COR-L47 (cell line): ENCODE measurements at regions not wholly inside any gene's neighbourhood (a gene's known extent, or its start where the extent isn't known, plus 50 kb on each side); places are given as distances from the start of the nearest gene placed in this dataset.
"Not testable (repeated sequence)": the region's sequence is repeated elsewhere in the genome, so short reads cannot be mapped to it uniquely, and the experiment has no call there.

Source experiments
- DNase-seq: peaks from one replicate; lab custom pipeline; 2025; lab: John Stamatoyannopoulos, UW

DNA sequence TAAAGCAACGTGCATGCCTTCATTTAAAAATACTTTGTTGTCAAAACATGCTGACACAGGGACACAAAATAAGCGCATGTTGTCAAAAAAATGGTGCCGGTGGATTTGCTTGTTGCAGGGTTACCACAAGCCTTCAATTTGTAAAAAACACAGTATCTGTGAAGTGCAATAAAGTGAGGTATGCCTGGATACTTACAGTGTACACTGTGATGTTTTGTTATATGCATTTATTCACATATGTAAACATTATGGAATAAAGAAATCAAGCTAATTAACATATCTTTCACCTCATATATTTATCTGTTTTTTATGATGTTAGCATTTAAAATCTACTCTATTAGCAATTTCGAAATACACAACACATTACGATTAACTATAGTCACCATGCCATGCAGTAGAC, 202.6 kb upstream of the FZD8 start:
- no peak for DNase-seq

GRCh38 chr10:35843524-35844181, 201.6 kb upstream of the FZD8 start:
- DNase-seq = no peak

DNA sequence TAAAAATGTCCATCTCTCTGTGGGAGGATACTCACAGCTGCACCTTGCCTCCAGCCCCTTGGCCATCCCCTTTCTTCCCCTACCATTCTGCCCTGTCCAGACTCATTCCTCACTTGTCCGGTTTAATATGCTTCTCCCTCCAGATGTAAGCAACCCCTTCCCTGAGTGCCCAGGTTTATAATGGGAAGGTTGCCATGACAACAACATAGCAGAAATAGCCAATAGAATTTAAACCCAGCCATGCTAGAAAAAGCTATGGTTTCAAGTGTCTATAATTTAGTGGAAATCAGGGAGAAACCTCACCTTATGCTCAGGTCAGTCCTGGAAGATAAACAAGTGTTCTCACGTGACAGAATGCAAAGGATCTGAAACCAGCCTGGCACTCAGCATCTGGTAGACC, 196.0 kb upstream of the FZD8 start:
- no peak for DNase-seq

- DNase-seq = no peak
Observed at GRCh38 chr10:35835545-35835944, 193.4 kb upstream of the FZD8 start.

GRCh38 chr10:35834877-35835494, 192.9 kb upstream of the FZD8 start:
- no peak for DNase-seq

DNA sequence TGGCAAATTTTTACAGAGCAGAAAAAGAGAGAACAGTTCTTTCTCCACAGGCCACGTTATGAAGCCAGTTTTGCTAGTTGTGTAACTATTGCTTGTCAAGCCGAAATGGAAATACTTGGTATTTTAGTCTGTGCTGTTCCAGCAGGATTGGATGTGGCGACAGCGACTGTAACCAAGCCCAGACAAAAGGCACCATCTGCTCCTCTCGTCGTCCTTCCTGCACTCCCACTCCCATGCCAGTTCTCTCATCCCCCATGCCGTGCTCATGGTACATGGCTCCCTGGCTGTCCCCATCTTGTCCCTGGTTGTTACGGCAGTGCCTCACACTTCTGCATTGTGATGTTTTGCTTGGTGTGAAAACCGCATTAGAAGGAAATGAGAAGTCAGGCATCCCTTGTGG, 185.7 kb upstream of the FZD8 start:
- DNase-seq = no peak

DNA sequence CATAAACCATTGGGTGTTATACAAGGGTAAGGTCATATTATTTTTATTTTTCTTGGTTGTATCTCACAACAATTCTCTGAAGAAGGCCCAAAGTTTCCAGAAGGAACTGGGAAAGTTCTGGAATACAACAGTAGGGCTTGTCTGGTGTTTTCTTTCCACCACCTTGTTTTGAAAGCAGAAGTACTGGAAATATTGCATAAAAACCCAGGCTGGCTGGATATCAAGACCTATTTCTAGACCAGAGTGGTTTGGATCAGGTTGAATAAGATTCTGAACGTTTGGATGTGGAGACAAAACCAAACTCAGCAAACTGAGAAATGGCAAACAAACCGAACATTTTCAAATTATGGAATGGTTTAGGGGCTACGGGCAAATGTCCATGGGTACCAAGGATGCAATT, 182.6 kb upstream of the FZD8 start:
- no peak for DNase-seq

GRCh38 chr10:35822316-35822715, 180.2 kb upstream of the FZD8 start:
- no peak for DNase-seq

GRCh38 chr10:35821339-35821911, 179.3 kb upstream of the FZD8 start:
- DNase-seq = no peak

DNA sequence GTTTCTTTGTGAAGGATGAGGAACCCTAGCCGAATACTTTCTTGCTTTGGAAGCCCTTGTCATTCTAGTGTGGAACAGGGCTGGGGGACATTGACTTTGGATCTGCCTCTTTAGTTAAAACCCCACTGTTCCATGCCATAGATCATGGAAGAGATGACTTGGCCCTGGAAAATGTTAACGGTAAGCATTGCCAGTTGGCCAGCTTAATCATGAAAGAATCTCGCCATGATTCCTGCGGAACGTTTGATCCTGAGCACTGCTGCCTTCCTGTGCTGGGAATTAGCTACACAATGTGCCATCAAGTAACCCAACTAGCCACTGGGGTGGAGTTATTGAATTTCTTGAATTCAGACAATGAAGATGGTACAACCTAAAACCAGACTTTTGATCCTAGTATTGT, 177.6 kb upstream of the FZD8 start:
- no peak for DNase-seq

DNA sequence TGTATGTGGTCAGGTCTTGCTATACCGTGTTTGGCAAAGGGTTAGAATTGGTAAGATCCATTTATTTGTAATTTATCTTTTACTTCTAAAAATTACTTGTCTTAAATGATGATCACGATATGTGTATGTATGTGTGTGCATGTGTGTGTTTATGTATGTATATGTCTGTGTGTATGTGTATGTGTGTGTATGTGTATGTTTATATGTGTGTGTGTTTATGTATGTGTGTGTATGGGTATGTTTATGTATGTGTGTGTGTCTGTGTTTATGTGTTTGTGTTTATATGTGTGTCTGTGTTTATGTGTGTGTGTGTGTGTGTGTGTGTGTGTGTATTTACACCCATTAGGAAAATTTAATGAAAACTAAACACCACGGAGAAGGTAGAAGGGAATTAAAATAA, 176.9 kb upstream of the FZD8 start:
- DNase-seq = no peak

GRCh38 chr10:35817109-35817508, 175.0 kb upstream of the FZD8 start:
- DNase-seq = not testable (repeated sequence)

DNA sequence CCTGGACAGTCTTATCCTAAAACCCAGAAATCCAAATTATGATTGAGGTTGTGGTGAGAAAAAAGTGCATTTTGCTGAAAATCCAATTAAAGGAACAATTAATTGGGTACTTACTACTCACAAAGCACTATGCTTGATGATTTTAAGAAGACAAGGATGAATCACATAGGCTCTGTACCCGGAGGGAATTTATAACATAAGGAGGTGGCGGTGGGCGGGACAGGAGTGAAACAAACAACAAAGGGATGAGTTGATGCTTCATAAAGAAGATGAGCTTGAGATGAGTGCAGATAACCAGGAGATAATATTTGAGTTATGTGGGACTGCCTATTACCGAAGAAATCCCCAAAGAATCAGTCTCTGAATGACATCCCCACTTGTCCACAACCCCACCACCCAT, 171.1 kb upstream of the FZD8 start:
- no peak for DNase-seq

DNA sequence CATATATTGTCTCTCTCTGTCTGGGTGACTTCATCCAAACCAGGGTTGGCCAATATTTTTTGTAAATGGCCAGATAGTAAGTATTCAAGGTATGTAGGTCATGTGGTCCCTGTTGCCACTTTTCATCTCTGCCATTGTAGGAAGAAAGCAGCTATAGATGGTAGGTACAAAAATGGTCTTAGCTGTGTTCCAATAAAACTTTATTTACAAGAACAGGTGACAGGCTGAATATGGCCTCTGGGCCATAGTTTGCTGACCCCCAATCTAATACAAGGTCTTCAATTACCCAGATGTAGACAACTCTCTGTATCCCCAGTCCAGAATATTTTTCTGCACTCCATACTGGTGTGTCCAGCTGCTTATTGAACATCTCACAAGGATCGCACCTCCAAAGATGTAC, 166.2 kb upstream of the FZD8 start:
- DNase-seq = no peak

DNA sequence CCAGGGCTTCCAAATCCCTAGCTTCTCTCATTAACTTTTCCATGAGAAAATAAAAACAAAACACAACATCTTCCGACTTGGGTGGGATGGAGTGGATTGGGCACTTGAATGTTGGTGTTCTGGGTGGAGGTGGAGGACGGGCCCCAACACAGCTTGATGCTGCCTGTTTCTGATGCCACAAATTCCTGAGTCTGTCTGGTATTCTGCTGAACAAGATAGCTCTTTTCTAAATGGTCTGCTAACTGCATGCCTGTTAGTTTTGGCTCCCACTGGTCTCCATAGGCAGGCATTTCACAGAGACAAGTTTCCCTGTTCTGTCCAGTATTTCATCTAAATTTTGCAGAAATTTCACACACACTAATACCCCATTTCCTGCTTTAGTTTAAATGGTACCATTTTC, 160.9 kb upstream of the FZD8 start:
- DNase-seq = no peak

DNA sequence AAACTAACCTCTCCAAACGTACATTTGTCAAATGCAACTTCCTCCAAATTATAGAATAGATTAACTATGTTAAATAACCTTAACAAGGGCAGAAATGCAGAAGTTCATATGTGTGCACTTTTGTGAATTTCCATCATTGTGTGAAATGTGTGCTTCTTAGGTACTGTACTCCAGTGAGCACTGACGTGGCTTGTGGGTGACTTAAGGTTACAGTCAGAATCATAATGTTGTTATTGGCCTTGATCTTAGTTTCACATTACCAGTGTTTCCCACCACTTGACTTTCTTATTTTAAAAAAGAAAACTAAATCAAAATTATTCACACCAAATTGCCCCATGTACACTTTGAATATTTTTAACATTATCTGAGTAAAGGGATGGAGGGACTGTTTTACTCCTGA, 155.1 kb upstream of the FZD8 start:
- no peak for DNase-seq

- DNase-seq = peak; percentile 19
Observed at GRCh38 chr10:35795131-35795824, 153.2 kb upstream of the FZD8 start.

DNA sequence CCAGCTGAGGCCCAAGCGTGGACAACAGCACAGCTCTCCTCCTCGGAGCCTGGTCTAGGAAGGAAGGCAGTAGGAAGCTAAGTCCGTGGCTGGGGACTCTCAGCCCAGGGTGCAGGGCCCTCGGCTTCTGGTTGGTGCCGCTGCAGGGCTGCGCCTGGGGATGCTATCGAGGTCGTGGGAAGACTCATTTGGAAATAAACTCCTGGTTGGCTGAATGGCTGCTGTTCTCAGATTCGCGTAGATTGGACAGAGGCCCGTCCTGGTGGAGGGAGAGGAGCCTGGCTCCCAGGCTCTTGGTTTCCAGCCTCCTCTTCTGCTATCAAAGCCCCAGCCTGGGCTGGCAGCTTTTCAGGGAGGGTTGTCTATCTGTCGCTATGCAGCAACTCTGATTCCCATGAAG, 152.6 kb upstream of the FZD8 start:
- DNase-seq = no peak

GRCh38 chr10:35792291-35792690, 150.2 kb upstream of the FZD8 start:
- no peak for DNase-seq

DNA sequence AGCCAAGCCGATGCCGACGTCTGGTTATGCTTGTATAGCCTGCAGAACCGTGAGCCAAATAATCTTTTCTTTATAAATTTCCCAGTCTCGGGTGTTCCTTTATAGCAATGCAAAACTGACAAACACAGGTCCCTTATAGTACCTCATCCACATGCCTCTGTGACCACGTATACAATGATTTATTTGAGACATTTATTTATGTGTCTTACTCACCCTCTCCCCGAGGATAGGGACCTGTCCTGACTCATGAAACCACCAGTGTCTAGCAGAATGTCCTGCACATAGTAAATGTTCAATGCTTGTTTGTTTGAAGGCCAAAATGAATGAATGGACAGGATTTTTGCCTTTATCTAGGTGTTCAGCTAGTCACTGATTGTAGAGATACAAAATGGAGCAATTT, 147.9 kb upstream of the FZD8 start:
- no peak for DNase-seq

GRCh38 chr10:35784751-35785150, 142.7 kb upstream of the FZD8 start:
- DNase-seq = no peak

GRCh38 chr10:35783305-35783838, 141.3 kb upstream of the FZD8 start:
- DNase-seq = no peak

DNA sequence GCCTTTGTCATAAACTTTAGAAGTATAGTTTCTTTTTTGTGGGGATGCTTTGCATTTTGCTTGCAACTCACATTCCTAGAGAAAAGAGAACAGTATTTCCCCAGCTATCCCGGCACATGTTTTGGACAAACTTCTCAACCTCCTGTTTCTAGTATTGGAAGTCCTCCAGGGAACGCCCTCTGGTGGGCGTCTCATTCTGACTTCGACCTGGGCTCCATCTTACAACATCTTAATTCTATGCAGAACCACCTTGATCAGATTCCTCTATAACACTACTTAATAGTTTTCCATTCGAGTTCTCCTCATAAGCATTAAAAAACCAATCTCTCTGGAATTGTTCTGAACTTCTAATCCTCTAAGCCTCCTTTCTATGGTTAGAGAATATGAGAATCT, 139.5 kb upstream of the FZD8 start:
- DNase-seq = no peak
